WTC11 (cell line): ENCODE measurements at regions not wholly inside any gene's neighbourhood (a gene's known extent, or its start where the extent isn't known, plus 50 kb on each side); places are given as distances from the start of the nearest gene placed in this dataset.

Experiments
- ATAC-seq: fragments of 200-7000 bp; cut with Tn5 transposase; 2 replicates; pipeline ENCODE4 v1.10.0; 2021; ENCODE audit warnings: mild to moderate bottlenecking, moderate library complexity
- CTCF ChIA-PET: fragments of 300-600 bp; sonication (Branson Sonifier 250); formaldehyde crosslinking; loops from one replicate; lab custom pipeline; 2021; ENCODE audit warnings: antibody characterized with exemption; lab: Charles Lee
- POLR2A ChIA-PET: fragments of 350-600 bp; sonication (Branson Sonifier 250); formaldehyde crosslinking; loops from one replicate; lab custom pipeline; 2021; ENCODE audit warnings: antibody characterized with exemption; lab: Charles Lee
- DNase-seq: peaks from one replicate; pipeline ENCODE4 v3.0.0; 2021; ENCODE audit warnings: low spot score
- H3K27ac Mint-ChIP-seq: 2 replicates; pipeline ENCODE4 v1.8.0; 2021; ENCODE audit warnings: mixed read lengths
- H3K27me3 Mint-ChIP-seq: 2 replicates; pipeline ENCODE4 v1.8.0; 2021; ENCODE audit warnings: low read depth, mild to moderate bottlenecking, moderate library complexity, mixed read lengths
- H3K36me3 Mint-ChIP-seq: 2 replicates; pipeline ENCODE4 v1.8.0; 2021; ENCODE audit warnings: mixed read lengths
- H3K4me1 Mint-ChIP-seq: 2 replicates; pipeline ENCODE4 v1.8.0; 2022; ENCODE audit warnings: mixed read lengths
- H3K4me3 Mint-ChIP-seq: 2 replicates; pipeline ENCODE4 v1.8.0; 2021; ENCODE audit warnings: mild to moderate bottlenecking, moderate library complexity, mixed read lengths
- H3K9me3 Mint-ChIP-seq: 2 replicates; pipeline ENCODE4 v1.8.0; 2021; ENCODE audit warnings: mixed read lengths
- CREM ChIP-seq: sonication (generic); formaldehyde crosslinking; IDR thresholded peaks from 2 replicates; pipeline ENCODE4 v1.8.1; 2022; ENCODE audit warnings: mild to moderate bottlenecking, missing genetic modification reagents, moderate library complexity
- E2F5 ChIP-seq: sonication (generic); formaldehyde crosslinking; IDR thresholded peaks from 2 replicates; pipeline ENCODE4 v1.8.1; 2022; ENCODE audit warnings: mild to moderate bottlenecking, moderate library complexity, missing genetic modification reagents
- ELF4 ChIP-seq: sonication (generic); formaldehyde crosslinking; IDR thresholded peaks from 2 replicates; pipeline ENCODE4 v1.8.1; 2022; ENCODE audit warnings: low read depth, mild to moderate bottlenecking, moderate library complexity, missing genetic modification reagents
- EMX1 ChIP-seq: fragments of 250-450 bp; sonication (Bioruptor Pico); IDR thresholded peaks from 2 replicates; pipeline ENCODE4 v1.8.0; 2021; ENCODE audit warnings: mild to moderate bottlenecking
- JUN ChIP-seq: sonication (generic); formaldehyde crosslinking; IDR thresholded peaks from 2 replicates; pipeline ENCODE4 v1.8.0; 2023; ENCODE audit warnings: mild to moderate bottlenecking, missing genetic modification reagents
- MYBL2 ChIP-seq: sonication (generic); formaldehyde crosslinking; IDR thresholded peaks from 2 replicates; pipeline ENCODE4 v1.8.1; 2023; ENCODE audit warnings: mild to moderate bottlenecking, moderate library complexity, missing genetic modification reagents
- NFE2L1 ChIP-seq: sonication (generic); formaldehyde crosslinking; IDR thresholded peaks from 2 replicates; pipeline ENCODE4 v1.8.1; 2023; ENCODE audit warnings: missing genetic modification reagents
- NR2C2 ChIP-seq: sonication (generic); formaldehyde crosslinking; IDR thresholded peaks from 2 replicates; pipeline ENCODE4 v1.8.0; 2022; ENCODE audit warnings: mild to moderate bottlenecking, missing genetic modification reagents
- OVOL2 ChIP-seq: fragments of 250-450 bp; sonication (Bioruptor Pico); IDR thresholded peaks from 2 replicates; pipeline ENCODE4 v1.9.0; 2021; ENCODE audit warnings: mild to moderate bottlenecking, borderline replicate concordance
- PRRX2 ChIP-seq: fragments of 250-450 bp; sonication (Bioruptor Pico); IDR thresholded peaks from 2 replicates; pipeline ENCODE4 v1.8.0; 2021; ENCODE audit warnings: mild to moderate bottlenecking
- RORB ChIP-seq: fragments of 250-450 bp; sonication (Bioruptor Pico); IDR thresholded peaks from 2 replicates; pipeline ENCODE4 v1.9.0; 2021; ENCODE audit warnings: mild to moderate bottlenecking
- TCF7 ChIP-seq: sonication (generic); formaldehyde crosslinking; IDR thresholded peaks from 2 replicates; pipeline ENCODE4 v1.8.0; 2022; ENCODE audit warnings: mild to moderate bottlenecking, low read depth, missing genetic modification reagents, moderate library complexity
- ZNF138 ChIP-seq: sonication (generic); formaldehyde crosslinking; conservative IDR thresholded peaks from 2 replicates; pipeline ENCODE4 v1.8.1; 2022; ENCODE audit warnings: mild to moderate bottlenecking, moderate library complexity, missing genetic modification reagents
- ZNF512 ChIP-seq: sonication (generic); formaldehyde crosslinking; IDR thresholded peaks from 2 replicates; pipeline ENCODE4 v1.8.1; 2022; ENCODE audit warnings: missing genetic modification reagents, borderline replicate concordance
- TF ChIP-seq, protein P1 (sequence below): sonication (generic); formaldehyde crosslinking; conservative IDR thresholded peaks from 2 replicates; pipeline ENCODE4 v1.8.1; 2023; ENCODE audit warnings: mild to moderate bottlenecking, low read depth, missing genetic modification reagents, moderate library complexity
- TF ChIP-seq, protein P2 (sequence below): sonication (generic); formaldehyde crosslinking; IDR thresholded peaks from 2 replicates; pipeline ENCODE4 v1.8.1; 2022; ENCODE audit warnings: low read depth, mild to moderate bottlenecking, moderate library complexity, missing genetic modification reagents, borderline replicate concordance
- TF ChIP-seq, protein P3 (sequence below): sonication (generic); formaldehyde crosslinking; IDR thresholded peaks from 2 replicates; pipeline ENCODE4 v1.8.0; 2022; ENCODE audit warnings: mild to moderate bottlenecking, missing genetic modification reagents
- TF ChIP-seq, protein P4 (sequence below): fragments of 250-450 bp; sonication (Bioruptor Pico); conservative IDR thresholded peaks from 2 replicates; pipeline ENCODE4 v1.9.0; 2021; ENCODE audit warnings: mild to moderate bottlenecking
- TF ChIP-seq, protein P5 (sequence below): sonication (generic); formaldehyde crosslinking; IDR thresholded peaks from 2 replicates; pipeline ENCODE4 v1.8.1; 2023; ENCODE audit warnings: mild to moderate bottlenecking, moderate library complexity, missing genetic modification reagents
- TF ChIP-seq, protein P6 (sequence below): fragments of 250-450 bp; sonication (Bioruptor Pico); IDR thresholded peaks from 2 replicates; pipeline ENCODE4 v1.9.0; 2021; ENCODE audit warnings: mild to moderate bottlenecking, borderline replicate concordance

GRCh38 chr5:30106596-30106995 is 1086.9 kb upstream of the CDH6 start:
- ChIA-PET POLR2A (no interaction called here), CTCF (no interaction called here)
- peaks cover 3% of the 10 kb centered on the region for H3K4me1 Mint-ChIP-seq
- H3K27me3 Mint-ChIP-seq, result no peaks in the 10 kb centered on the region
- no peaks in the 10 kb centered on the region for H3K36me3 Mint-ChIP-seq
- H3K9me3 Mint-ChIP-seq, result no peaks in the 10 kb centered on the region
- no peak overlapping the region for H3K27ac Mint-ChIP-seq
- H3K4me3 Mint-ChIP-seq, result no peak overlapping the region
- no peak for ATAC-seq
- TF ChIP-seq, protein P1, sequence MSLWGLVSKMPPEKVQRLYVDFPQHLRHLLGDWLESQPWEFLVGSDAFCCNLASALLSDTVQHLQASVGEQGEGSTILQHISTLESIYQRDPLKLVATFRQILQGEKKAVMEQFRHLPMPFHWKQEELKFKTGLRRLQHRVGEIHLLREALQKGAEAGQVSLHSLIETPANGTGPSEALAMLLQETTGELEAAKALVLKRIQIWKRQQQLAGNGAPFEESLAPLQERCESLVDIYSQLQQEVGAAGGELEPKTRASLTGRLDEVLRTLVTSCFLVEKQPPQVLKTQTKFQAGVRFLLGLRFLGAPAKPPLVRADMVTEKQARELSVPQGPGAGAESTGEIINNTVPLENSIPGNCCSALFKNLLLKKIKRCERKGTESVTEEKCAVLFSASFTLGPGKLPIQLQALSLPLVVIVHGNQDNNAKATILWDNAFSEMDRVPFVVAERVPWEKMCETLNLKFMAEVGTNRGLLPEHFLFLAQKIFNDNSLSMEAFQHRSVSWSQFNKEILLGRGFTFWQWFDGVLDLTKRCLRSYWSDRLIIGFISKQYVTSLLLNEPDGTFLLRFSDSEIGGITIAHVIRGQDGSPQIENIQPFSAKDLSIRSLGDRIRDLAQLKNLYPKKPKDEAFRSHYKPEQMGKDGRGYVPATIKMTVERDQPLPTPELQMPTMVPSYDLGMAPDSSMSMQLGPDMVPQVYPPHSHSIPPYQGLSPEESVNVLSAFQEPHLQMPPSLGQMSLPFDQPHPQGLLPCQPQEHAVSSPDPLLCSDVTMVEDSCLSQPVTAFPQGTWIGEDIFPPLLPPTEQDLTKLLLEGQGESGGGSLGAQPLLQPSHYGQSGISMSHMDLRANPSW (CRISPR knock-in tag), result no peak
- no peak for TF ChIP-seq JUN (CRISPR knock-in tag)
- TF ChIP-seq ZNF512 (CRISPR knock-in tag), result no peak
- TF ChIP-seq, protein P2, sequence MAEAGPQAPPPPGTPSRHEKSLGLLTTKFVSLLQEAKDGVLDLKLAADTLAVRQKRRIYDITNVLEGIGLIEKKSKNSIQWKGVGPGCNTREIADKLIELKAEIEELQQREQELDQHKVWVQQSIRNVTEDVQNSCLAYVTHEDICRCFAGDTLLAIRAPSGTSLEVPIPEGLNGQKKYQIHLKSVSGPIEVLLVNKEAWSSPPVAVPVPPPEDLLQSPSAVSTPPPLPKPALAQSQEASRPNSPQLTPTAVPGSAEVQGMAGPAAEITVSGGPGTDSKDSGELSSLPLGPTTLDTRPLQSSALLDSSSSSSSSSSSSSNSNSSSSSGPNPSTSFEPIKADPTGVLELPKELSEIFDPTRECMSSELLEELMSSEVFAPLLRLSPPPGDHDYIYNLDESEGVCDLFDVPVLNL (CRISPR knock-in tag), result no peak
- no peak for TF ChIP-seq MYBL2 (CRISPR knock-in tag)
- TF ChIP-seq ELF4 (CRISPR knock-in tag), result no peak
- no peak for TF ChIP-seq RORB (CRISPR knock-in tag)
- no peak for TF ChIP-seq EMX1
- no peak for TF ChIP-seq TCF7 (CRISPR knock-in tag)
- TF ChIP-seq, protein P3, sequence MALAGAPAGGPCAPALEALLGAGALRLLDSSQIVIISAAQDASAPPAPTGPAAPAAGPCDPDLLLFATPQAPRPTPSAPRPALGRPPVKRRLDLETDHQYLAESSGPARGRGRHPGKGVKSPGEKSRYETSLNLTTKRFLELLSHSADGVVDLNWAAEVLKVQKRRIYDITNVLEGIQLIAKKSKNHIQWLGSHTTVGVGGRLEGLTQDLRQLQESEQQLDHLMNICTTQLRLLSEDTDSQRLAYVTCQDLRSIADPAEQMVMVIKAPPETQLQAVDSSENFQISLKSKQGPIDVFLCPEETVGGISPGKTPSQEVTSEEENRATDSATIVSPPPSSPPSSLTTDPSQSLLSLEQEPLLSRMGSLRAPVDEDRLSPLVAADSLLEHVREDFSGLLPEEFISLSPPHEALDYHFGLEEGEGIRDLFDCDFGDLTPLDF (CRISPR knock-in tag), result no peak
- TF ChIP-seq E2F5, result no peak
- TF ChIP-seq, protein P4, sequence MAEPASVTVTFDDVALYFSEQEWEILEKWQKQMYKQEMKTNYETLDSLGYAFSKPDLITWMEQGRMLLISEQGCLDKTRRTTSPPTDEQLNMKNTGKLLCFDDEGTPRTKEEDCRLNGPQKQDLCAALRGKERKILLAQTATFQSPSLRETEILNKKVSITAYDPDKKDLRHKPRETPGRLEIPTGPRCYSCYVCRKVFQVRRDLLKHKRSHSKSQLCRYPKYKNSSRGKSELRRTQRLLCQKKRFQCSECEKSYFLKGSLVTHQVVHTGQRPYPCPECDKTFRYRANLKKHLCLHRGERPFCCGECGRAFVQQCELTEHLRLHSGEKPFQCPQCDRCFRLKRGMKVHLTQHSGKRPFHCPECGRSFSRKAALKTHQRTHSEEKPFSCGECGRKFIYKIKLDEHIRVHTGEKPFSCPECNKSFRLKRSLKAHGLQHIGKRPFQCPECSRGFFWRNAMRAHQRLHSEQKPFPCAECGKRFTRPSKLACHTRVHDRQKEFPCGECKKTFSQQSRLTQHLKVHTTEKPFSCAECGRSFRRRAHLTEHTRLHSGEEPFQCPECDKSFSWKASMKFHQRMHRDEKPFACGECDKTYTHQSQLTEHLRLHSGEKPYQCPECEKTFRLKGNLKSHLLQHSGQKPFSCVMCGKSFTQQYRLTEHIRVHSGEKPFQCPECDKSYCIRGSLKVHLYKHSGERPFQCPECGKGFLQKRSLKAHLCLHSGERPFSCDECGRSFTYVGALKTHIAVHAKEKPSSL (CRISPR knock-in tag), result no peak
- TF ChIP-seq PRRX2, result no peak
- no peak for TF ChIP-seq CREM (CRISPR knock-in tag)
- TF ChIP-seq ZNF138 (CRISPR knock-in tag), result no peak
- TF ChIP-seq, protein P5, sequence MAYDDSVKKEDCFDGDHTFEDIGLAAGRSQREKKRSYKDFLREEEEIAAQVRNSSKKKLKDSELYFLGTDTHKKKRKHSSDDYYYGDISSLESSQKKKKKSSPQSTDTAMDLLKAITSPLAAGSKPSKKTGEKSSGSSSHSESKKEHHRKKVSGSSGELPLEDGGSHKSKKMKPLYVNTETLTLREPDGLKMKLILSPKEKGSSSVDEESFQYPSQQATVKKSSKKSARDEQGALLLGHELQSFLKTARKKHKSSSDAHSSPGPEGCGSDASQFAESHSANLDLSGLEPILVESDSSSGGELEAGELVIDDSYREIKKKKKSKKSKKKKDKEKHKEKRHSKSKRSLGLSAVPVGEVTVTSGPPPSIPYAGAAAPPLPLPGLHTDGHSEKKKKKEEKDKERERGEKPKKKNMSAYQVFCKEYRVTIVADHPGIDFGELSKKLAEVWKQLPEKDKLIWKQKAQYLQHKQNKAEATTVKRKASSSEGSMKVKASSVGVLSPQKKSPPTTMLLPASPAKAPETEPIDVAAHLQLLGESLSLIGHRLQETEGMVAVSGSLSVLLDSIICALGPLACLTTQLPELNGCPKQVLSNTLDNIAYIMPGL (CRISPR knock-in tag), result no peak
- TF ChIP-seq, protein P6, sequence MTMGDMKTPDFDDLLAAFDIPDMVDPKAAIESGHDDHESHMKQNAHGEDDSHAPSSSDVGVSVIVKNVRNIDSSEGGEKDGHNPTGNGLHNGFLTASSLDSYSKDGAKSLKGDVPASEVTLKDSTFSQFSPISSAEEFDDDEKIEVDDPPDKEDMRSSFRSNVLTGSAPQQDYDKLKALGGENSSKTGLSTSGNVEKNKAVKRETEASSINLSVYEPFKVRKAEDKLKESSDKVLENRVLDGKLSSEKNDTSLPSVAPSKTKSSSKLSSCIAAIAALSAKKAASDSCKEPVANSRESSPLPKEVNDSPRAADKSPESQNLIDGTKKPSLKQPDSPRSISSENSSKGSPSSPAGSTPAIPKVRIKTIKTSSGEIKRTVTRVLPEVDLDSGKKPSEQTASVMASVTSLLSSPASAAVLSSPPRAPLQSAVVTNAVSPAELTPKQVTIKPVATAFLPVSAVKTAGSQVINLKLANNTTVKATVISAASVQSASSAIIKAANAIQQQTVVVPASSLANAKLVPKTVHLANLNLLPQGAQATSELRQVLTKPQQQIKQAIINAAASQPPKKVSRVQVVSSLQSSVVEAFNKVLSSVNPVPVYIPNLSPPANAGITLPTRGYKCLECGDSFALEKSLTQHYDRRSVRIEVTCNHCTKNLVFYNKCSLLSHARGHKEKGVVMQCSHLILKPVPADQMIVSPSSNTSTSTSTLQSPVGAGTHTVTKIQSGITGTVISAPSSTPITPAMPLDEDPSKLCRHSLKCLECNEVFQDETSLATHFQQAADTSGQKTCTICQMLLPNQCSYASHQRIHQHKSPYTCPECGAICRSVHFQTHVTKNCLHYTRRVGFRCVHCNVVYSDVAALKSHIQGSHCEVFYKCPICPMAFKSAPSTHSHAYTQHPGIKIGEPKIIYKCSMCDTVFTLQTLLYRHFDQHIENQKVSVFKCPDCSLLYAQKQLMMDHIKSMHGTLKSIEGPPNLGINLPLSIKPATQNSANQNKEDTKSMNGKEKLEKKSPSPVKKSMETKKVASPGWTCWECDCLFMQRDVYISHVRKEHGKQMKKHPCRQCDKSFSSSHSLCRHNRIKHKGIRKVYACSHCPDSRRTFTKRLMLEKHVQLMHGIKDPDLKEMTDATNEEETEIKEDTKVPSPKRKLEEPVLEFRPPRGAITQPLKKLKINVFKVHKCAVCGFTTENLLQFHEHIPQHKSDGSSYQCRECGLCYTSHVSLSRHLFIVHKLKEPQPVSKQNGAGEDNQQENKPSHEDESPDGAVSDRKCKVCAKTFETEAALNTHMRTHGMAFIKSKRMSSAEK (CRISPR knock-in tag), result no peak
- no peak for TF ChIP-seq NR2C2 (CRISPR knock-in tag)
- no peak for TF ChIP-seq NFE2L1
- TF ChIP-seq OVOL2 (CRISPR knock-in tag), result no peak
- TF ChIP-seq, all 79 proteins: peak for 0
- DNase-seq, result no peak
